Right lobe of liver (tissue), 6 donors: ENCODE measurements at regions not wholly inside any gene's neighbourhood (a gene's known extent, or its start where the extent isn't known, plus 50 kb on each side); places are given as distances from the start of the nearest gene placed in this dataset.
A peak's percentile ranks its signal among the peaks of the same experiment; 100 is the strongest.

Source experiments
- ATAC-seq, 4 donors: fragments of 200-7000 bp; cut with Tn5 transposase; one replicate each; pipeline ENCODE4 v1.9.1; 2020; ENCODE audit warnings: mild to moderate bottlenecking in 4 of 4, moderate library complexity in 4 of 4
- DNase-seq, 3 donors: peaks; one replicate each; pipeline ENCODE4 v3.0.0-alpha.2; 2020
- H3K27ac ChIP-seq, 3 donors: fragments of 200-600 bp; one replicate each; pipeline ENCODE4 v1.8.0; 2022
- H3K27me3 ChIP-seq, 2 donors: fragments of 200-600 bp; one replicate each; pipeline ENCODE4 v1.8.0; 2022
- H3K36me3 ChIP-seq, 4 donors: fragments of 200-600 bp; sonication (generic) in 1 of 4; one replicate each; pipeline versions ENCODE4 v1.5.1 to v1.8.0; 2017 to 2022; ENCODE audit warnings: control low read depth in 1 of 4
- H3K4me1 ChIP-seq, 4 donors: fragments of 200-600 bp; sonication (generic) in 1 of 4; one replicate each; pipeline versions ENCODE4 v1.5.1 to v1.8.0; 2017 to 2022; ENCODE audit warnings: control low read depth in 1 of 4
- H3K4me3 ChIP-seq, 3 donors: fragments of 200-600 bp; one replicate each; pipeline ENCODE4 v1.8.0; 2022
- H3K9me3 ChIP-seq, 4 donors: fragments of 200-600 bp; sonication (generic) in 1 of 4; one replicate each; pipeline versions ENCODE4 v1.5.1 to v1.8.0; 2017 to 2022; ENCODE audit warnings: control low read depth in 1 of 4
- POLR2A ChIP-seq: fragments of 450-650 bp; IDR thresholded peaks from one replicate; pipeline ENCODE4 v1.6.1; 2017; ENCODE audit warnings: antibody characterized with exemption, mild to moderate bottlenecking
- WGBS: methylation state at CpG from one replicate; pipeline ENCODE4 v1.1.6; 2018; ENCODE audit warnings: low coverage, low lambda C conversion rate; ENCODE audit not compliant: insufficient coverage; ENCODE audit errors: missing lambda C conversion rate; 5-methylcytosine and 5-hydroxymethylcytosine counted together
- intact Hi-C, 2 donors: fragments of 100-400 bp; cut with DNase I; formaldehyde crosslinking; loops; one replicate each; pipeline versions ENCODE4 v1.11.2 to v1.14.1; 2022
- TF ChIP-seq, protein P1 (sequence below), 4 donors: fragments of 200-600 bp in 3 of 4; fragments of 450-650 bp in 1 of 4; IDR thresholded peaks; one replicate each; pipeline versions ENCODE4 v1.5.1 to v1.8.0; 2016 to 2022; ENCODE audit warnings: antibody characterized with exemption in 4 of 4, mild to moderate bottlenecking in 2 of 4
- donor health status: DM: no; HTN: yes; CAD: no.
- donor health status: DM: no; HTN: no; CAD: no.
- donor health status: DM: no; HTN: no; CAD: no.
- donor health status: DM: no; HTN: yes; CAD: no.
- donor health status: DM: no; HTN: yes; CAD: no.

GRCh38 chr3:141669434-141669833, 68.7 kb upstream of the RNF7 start:
- Histone ChIP-seq H3K9me3 (no peaks in the 10 kb centered on the region), H3K36me3 (no peaks in the 10 kb centered on the region), H3K27me3 (no peaks in the 10 kb centered on the region), H3K4me3 (no peak overlapping the region), H3K27ac (no peak overlapping the region), H3K4me1 (no peaks in the 10 kb centered on the region)
- TF ChIP-seq, protein P1, sequence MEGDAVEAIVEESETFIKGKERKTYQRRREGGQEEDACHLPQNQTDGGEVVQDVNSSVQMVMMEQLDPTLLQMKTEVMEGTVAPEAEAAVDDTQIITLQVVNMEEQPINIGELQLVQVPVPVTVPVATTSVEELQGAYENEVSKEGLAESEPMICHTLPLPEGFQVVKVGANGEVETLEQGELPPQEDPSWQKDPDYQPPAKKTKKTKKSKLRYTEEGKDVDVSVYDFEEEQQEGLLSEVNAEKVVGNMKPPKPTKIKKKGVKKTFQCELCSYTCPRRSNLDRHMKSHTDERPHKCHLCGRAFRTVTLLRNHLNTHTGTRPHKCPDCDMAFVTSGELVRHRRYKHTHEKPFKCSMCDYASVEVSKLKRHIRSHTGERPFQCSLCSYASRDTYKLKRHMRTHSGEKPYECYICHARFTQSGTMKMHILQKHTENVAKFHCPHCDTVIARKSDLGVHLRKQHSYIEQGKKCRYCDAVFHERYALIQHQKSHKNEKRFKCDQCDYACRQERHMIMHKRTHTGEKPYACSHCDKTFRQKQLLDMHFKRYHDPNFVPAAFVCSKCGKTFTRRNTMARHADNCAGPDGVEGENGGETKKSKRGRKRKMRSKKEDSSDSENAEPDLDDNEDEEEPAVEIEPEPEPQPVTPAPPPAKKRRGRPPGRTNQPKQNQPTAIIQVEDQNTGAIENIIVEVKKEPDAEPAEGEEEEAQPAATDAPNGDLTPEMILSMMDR (IDR thresholded peaks at IDR 0.05): no peak
- TF ChIP-seq POLR2A: no peak
- intact Hi-C loops: no loop called here
- DNase-seq: no peak
- ATAC-seq: no peak

- no peak overlapping the region for H3K27ac ChIP-seq
- ATAC-seq (no peak), DNase-seq (no peak)
- peaks cover 0 to 3% (median 0%) of the 10 kb centered on the region in 4 donors for H3K4me1 ChIP-seq
- TF ChIP-seq, protein P1 (IDR thresholded peaks at IDR 0.05): no peak
- no peak overlapping the region for H3K4me3 ChIP-seq
- intact Hi-C loops: no loop called here
- H3K9me3 ChIP-seq: no peaks in the 10 kb centered on the region
- H3K36me3 ChIP-seq: no peaks in the 10 kb centered on the region
- H3K27me3 ChIP-seq: no peaks in the 10 kb centered on the region
Observed at GRCh38 chr3:141677701-141678100, 60.4 kb upstream of the RNF7 start.

DNA sequence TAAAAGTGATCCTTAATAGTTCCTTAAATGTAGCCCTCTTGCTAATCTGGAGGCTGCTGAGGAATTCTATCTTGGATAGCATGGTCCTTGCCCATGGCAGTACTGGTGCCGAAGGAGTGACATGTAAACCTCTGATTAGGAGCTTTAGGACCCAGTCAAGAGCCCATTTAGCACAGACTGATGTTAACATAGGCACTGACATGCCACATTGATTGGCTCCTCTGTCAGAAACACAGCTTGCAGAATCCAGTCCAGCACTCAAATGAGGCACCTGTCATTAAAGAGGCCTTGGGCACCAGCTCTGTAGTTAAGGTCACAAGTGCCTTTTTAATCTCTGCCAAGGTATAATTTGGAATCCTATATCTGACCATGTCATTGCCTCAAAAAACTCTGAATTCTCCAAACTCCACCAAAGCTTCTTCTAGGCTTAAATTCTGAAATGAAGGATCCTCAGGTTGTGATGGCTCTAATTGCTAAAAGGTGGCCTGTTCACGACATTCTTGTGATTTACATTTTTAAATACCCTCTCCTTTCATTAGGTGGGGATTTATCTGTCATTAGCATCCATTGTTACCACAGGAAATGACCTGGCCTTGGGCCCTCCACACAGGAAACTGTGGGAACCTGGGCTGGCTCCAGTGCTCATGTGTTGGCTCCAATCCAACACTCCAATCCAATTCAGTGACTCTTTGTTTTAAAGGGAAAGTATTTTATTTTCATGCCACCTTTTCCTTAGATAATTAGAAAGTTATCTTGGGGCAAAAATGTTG, 57.3 kb upstream of the RNF7 start:
- H3K4me1 ChIP-seq: peaks cover 0 to 3% (median 0%) of the 10 kb centered on the region in 4 donors
- no peaks in the 10 kb centered on the region for H3K27me3 ChIP-seq
- peak in 1 of 3 donors; percentile 33 for DNase-seq
- peak; percentile 32 to 67 (median 45) for ATAC-seq
- no peaks in the 10 kb centered on the region for H3K36me3 ChIP-seq
- TF ChIP-seq POLR2A: no peak
- TF ChIP-seq, protein P1 (IDR thresholded peaks at IDR 0.05): no peak
- intact Hi-C loops: no loop called here
- no peak overlapping the region for H3K27ac ChIP-seq
- 45% methylated on average over 1 of the region's 2 CpGs for WGBS
- H3K4me3 ChIP-seq: no peak overlapping the region
- H3K9me3 ChIP-seq: no peaks in the 10 kb centered on the region

DNA sequence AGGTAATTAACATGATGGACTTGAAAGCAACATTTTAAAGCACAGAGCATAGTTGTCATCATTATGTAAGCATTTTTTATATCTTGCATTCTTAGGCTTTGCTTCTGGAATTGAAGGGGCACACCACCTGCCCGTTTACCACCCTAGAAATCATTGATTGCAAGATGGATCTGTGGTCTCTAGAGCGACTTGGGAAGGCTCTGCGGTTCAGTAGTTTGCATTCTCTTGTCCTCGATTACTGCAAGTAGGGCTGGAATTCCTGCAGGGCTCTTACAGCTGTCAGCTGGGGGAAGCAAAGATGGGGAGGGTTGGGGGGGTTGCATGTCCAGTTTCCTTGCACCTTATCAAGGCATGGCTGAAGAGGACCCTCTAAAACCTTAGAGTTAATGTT, 56.7 kb upstream of the RNF7 start:
- Histone ChIP-seq H3K4me3 (no peak overlapping the region), H3K9me3 (no peaks in the 10 kb centered on the region), H3K27ac (no peak overlapping the region), H3K4me1 (peaks cover 0 to 8% (median 0%) of the 10 kb centered on the region in 4 donors), H3K27me3 (no peaks in the 10 kb centered on the region), H3K36me3 (no peaks in the 10 kb centered on the region)
- no peak for DNase-seq
- intact Hi-C loops: no loop called here
- TF ChIP-seq, protein P1 (IDR thresholded peaks at IDR 0.05): no peak
- no peak for TF ChIP-seq POLR2A
- ATAC-seq: no peak
- 47% methylated on average over 4 of the region's 4 CpGs for WGBS

DNA sequence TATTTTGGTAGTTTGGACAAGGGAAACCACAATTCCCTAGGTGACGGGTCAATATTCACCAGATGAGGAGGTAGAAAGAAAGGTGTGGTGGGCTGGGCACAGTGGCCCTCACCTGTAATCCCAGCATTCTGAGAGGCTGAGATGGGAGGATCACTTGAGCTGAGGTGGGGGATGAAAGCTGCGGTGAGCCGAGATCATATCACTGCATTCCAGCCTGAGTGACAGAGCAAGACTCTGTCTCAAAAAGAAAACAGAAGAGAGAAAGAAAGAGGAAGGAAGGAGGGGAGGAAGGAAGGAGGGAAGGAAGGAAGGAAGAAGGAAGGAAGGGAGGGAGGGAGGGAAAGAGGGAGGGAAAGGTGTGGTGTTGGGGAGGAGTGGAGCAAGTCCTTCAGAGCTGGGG, 56.1 kb upstream of the RNF7 start:
- Histone ChIP-seq H3K27ac (no peak overlapping the region), H3K27me3 (no peaks in the 10 kb centered on the region), H3K4me3 (no peak overlapping the region), H3K9me3 (no peaks in the 10 kb centered on the region), H3K36me3 (no peaks in the 10 kb centered on the region), H3K4me1 (peaks cover 0 to 10% (median 0%) of the 10 kb centered on the region in 4 donors)
- 51% methylated on average over 3 of the region's 3 CpGs for WGBS
- intact Hi-C loops: no loop called here
- TF ChIP-seq POLR2A: no peak
- TF ChIP-seq, protein P1 (IDR thresholded peaks at IDR 0.05): no peak
- no peak for ATAC-seq
- no peak for DNase-seq
